ENCODE measurements at regions not wholly inside any gene's neighbourhood (a gene's known extent, or its start where the extent isn't known, plus 50 kb on each side); places are given as distances from the start of the nearest gene placed in this dataset.

DNA sequence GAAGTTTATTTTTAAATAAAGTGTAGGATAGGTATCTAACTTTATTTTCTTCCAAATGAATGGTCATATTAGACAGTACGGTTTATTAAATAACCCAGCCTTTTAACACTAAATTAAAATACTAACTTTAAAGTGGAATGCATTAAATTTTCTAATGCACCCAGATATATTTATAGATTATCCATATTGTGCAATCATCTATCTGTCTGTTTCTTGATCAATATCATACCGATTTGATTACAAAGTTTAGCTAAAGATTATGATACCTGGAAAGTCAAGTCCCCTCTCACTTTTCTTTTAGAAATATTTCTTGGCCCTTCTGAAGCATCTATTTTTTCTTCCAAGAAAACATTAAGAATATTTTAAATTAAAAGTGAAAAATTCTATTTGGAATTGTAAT is 124.3 kb upstream of the PDE5A start:
- H3K36me3 ChIP-seq: no peaks in the 10 kb centered on the region
- no peaks in the 10 kb centered on the region for H3K4me1 ChIP-seq
- H3K27ac ChIP-seq: no peak overlapping the region
- no peak for ATAC-seq
- H3K27me3 ChIP-seq: no peaks in the 10 kb centered on the region
- DNase-seq: no peak
- no peak overlapping the region for H3K4me3 ChIP-seq
- 61% methylated on average over 2 of the region's 2 CpGs for WGBS (ENCODE audit: insufficient coverage, low coverage, low lambda C conversion rate, missing lambda C conversion rate)
- TF ChIP-seq, protein P1, sequence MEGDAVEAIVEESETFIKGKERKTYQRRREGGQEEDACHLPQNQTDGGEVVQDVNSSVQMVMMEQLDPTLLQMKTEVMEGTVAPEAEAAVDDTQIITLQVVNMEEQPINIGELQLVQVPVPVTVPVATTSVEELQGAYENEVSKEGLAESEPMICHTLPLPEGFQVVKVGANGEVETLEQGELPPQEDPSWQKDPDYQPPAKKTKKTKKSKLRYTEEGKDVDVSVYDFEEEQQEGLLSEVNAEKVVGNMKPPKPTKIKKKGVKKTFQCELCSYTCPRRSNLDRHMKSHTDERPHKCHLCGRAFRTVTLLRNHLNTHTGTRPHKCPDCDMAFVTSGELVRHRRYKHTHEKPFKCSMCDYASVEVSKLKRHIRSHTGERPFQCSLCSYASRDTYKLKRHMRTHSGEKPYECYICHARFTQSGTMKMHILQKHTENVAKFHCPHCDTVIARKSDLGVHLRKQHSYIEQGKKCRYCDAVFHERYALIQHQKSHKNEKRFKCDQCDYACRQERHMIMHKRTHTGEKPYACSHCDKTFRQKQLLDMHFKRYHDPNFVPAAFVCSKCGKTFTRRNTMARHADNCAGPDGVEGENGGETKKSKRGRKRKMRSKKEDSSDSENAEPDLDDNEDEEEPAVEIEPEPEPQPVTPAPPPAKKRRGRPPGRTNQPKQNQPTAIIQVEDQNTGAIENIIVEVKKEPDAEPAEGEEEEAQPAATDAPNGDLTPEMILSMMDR (IDR thresholded peaks at IDR 0.05): no peak
- TF ChIP-seq POLR2A (IDR thresholded peaks at IDR 0.05): no peak
- intact Hi-C loops (cut with DNase I): no loop called here
- H3K9me3 ChIP-seq: no peaks in the 10 kb centered on the region

DNA sequence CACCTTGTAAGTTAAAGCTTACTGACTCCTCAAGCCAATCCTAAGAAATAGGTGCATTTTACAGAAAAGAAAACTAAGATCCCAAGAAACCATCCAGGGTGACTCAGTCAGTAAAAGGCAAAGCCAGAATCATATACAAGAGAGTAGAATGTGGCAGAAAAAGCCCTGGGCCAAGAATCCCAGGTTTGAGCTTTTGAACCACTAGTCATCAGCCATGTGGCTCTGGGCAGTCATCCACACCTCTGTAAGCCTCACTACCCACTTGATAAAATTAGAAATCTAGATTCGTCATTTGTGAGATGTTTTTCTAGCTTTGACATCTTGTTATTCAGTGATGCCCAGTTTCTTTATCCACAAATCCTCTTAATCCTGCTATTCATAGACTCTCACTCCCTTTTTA is 122.2 kb upstream of the PDE5A start:
- Histone ChIP-seq H3K4me1 (no peaks in the 10 kb centered on the region), H3K27me3 (no peaks in the 10 kb centered on the region), H3K36me3 (no peaks in the 10 kb centered on the region), H3K27ac (no peak overlapping the region), H3K9me3 (no peaks in the 10 kb centered on the region), H3K4me3 (no peak overlapping the region)
- DNase-seq (no peak), ATAC-seq (no peak)
- TF ChIP-seq, protein P1 (IDR thresholded peaks at IDR 0.05): no peak
- no peak for TF ChIP-seq POLR2A (IDR thresholded peaks at IDR 0.05)
- intact Hi-C loops (cut with DNase I): no loop called here
- 67% methylated on average over 1 of the region's 1 CpG for WGBS (ENCODE audit: insufficient coverage, low coverage, low lambda C conversion rate, missing lambda C conversion rate)

DNA sequence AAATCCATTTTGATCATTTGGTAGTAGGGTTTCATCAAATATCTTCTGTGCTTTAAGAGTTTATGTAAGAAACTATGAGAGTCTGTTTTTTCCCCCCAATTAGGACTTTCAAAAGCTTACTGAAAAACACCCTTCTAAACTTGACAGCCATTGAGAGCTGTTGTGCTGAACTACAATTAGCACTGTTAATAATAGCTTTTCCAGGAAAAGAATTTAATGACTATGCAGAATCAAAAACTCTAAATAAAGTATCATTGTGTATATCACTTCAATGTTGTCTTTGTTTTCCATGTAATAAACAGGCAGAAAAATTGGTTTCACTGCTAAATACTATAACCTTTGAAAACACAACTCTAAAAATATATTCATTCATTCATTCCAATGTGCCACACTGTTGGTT is 121.4 kb upstream of the PDE5A start:
- intact Hi-C loops (cut with DNase I): no loop called here
- no peak overlapping the region for H3K4me3 ChIP-seq
- H3K9me3 ChIP-seq: no peaks in the 10 kb centered on the region
- no peak for DNase-seq
- TF ChIP-seq, protein P1 (IDR thresholded peaks at IDR 0.05): no peak
- no peak for TF ChIP-seq POLR2A (IDR thresholded peaks at IDR 0.05)
- no peaks in the 10 kb centered on the region for H3K4me1 ChIP-seq
- H3K27ac ChIP-seq: no peak overlapping the region
- H3K27me3 ChIP-seq: no peaks in the 10 kb centered on the region
- no peaks in the 10 kb centered on the region for H3K36me3 ChIP-seq
- ATAC-seq: no peak

DNA sequence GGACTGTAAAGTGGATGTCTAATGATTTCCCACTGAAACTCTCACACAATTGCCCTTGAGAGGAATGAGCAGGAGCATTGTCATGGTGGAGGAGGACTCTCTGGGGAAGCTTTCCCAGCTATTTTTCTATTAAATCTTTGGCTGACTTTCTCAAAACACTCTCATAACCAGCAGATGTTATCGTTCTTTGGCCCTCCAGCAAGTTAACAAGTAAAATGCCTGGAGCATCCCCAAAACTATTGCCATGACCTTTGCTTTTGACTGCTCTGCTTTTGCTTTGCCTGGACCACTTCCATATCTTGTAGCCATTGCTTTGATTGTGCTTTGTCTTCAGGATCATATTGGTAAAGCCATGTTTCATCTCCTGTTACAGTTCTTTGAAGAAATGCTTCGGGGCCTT is 120.2 kb upstream of the PDE5A start:
- WGBS (ENCODE audit: insufficient coverage, low coverage, low lambda C conversion rate, missing lambda C conversion rate): 83% methylated on average over 2 of the region's 2 CpGs
- TF ChIP-seq, protein P1 (IDR thresholded peaks at IDR 0.05): no peak
- no peak for TF ChIP-seq POLR2A (IDR thresholded peaks at IDR 0.05)
- DNase-seq (no peak), ATAC-seq (no peak)
- intact Hi-C loops (cut with DNase I): no loop called here
- no peaks in the 10 kb centered on the region for H3K36me3 ChIP-seq
- no peak overlapping the region for H3K4me3 ChIP-seq
- H3K9me3 ChIP-seq: no peaks in the 10 kb centered on the region
- no peak overlapping the region for H3K27ac ChIP-seq
- H3K4me1 ChIP-seq: no peaks in the 10 kb centered on the region
- H3K27me3 ChIP-seq: no peaks in the 10 kb centered on the region

DNA sequence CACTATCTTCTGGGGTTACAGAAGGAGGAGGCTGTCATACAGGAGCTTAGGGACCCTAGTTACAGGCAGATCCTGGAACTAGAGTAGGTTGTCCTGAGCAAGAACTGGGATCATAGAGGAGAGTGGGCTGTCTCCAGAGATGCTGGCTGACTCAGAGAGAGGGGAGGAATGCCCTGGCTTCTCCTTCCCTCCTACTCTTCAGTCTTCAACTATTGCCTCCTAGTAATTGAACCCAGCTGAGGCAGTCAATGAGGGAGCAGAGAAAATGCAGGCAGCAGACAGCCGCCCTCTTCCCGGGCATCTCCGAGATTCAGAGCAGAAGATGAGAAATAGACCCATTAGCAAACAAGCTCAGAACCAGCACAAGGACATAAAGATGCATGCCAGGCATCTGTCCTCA is 118.3 kb upstream of the PDE5A start:
- intact Hi-C loops (cut with DNase I): no loop called here
- no peaks in the 10 kb centered on the region for H3K36me3 ChIP-seq

More for the DNA sequence above, 118.3 kb upstream of the PDE5A start:
- Histone ChIP-seq H3K4me3 (no peak overlapping the region), H3K27ac (no peak overlapping the region), H3K9me3 (no peaks in the 10 kb centered on the region), H3K27me3 (no peaks in the 10 kb centered on the region), H3K4me1 (no peaks in the 10 kb centered on the region)
- 83% methylated on average over 3 of the region's 3 CpGs for WGBS (ENCODE audit: insufficient coverage, low coverage, low lambda C conversion rate, missing lambda C conversion rate)
- ATAC-seq (no peak), DNase-seq (no peak)
- TF ChIP-seq, protein P1 (IDR thresholded peaks at IDR 0.05): no peak
- no peak for TF ChIP-seq POLR2A (IDR thresholded peaks at IDR 0.05)
